D721Med (cell line): ENCODE measurements at regions not wholly inside any gene's neighbourhood (a gene's known extent, or its start where the extent isn't known, plus 50 kb on each side); places are given as distances from the start of the nearest gene placed in this dataset.

Source experiments
- DNase-seq: peaks from one replicate; pipeline ENCODE4 v3.0.0; 2011; ENCODE audit warnings: low spot score; ENCODE audit not compliant: insufficient read length
- FAIRE-seq: peaks from 2 replicates; lab custom pipeline; 2011; peaks lifted over from hg19 to GRCh38; lab: Jason Lieb, UNC
- CTCF ChIP-seq: IDR thresholded peaks from 2 replicates; pipeline ENCODE4 v1.5.1; 2012; ENCODE audit warnings: mild to moderate bottlenecking, control low read depth; ENCODE audit not compliant: insufficient read depth; ENCODE audit errors: missing control alignments

- no peak for FAIRE-seq
- no peak for DNase-seq
- TF ChIP-seq CTCF: no peak
Measured at GRCh38 chr4:129622566-129622965, 526.6 kb downstream of the C4orf33 start.

- DNase-seq (no peak), FAIRE-seq (no peak)
- TF ChIP-seq CTCF: no peak
Measured at GRCh38 chr4:129623233-129623875, 527.4 kb downstream of the C4orf33 start.

GRCh38 chr4:129641179-129641578, 545.2 kb downstream of the C4orf33 start:
- DNase-seq (no peak), FAIRE-seq (peak; percentile 72)
- TF ChIP-seq CTCF: peak; percentile 78

- DNase-seq: no peak
- no peak for TF ChIP-seq CTCF
- FAIRE-seq: no peak
Measured at GRCh38 chr4:129645461-129645860, 549.5 kb downstream of the C4orf33 start.

GRCh38 chr4:129668092-129668491, 572.1 kb downstream of the C4orf33 start:
- no peak for DNase-seq
- TF ChIP-seq CTCF: no peak
- no peak for FAIRE-seq

- FAIRE-seq (no peak), DNase-seq (no peak)
- no peak for TF ChIP-seq CTCF
Measured at GRCh38 chr4:129672941-129673340, 577.0 kb downstream of the C4orf33 start.

GRCh38 chr4:129675036-129675435, 579.1 kb downstream of the C4orf33 start:
- no peak for TF ChIP-seq CTCF
- no peak for DNase-seq
- no peak for FAIRE-seq
